GM21737 (cell line): ENCODE measurements at regions not wholly inside any gene's neighbourhood (a gene's known extent, or its start where the extent isn't known, plus 50 kb on each side); places are given as distances from the start of the nearest gene placed in this dataset.

Experiments used
- ATAC-seq: cut with Tn5 transposase; IDR thresholded peaks from one replicate; pipeline ENCODE4 v1.9.1; 2021; ENCODE audit warnings: mild to moderate bottlenecking, moderate library complexity; ENCODE audit not compliant: unreplicated experiment

DNA sequence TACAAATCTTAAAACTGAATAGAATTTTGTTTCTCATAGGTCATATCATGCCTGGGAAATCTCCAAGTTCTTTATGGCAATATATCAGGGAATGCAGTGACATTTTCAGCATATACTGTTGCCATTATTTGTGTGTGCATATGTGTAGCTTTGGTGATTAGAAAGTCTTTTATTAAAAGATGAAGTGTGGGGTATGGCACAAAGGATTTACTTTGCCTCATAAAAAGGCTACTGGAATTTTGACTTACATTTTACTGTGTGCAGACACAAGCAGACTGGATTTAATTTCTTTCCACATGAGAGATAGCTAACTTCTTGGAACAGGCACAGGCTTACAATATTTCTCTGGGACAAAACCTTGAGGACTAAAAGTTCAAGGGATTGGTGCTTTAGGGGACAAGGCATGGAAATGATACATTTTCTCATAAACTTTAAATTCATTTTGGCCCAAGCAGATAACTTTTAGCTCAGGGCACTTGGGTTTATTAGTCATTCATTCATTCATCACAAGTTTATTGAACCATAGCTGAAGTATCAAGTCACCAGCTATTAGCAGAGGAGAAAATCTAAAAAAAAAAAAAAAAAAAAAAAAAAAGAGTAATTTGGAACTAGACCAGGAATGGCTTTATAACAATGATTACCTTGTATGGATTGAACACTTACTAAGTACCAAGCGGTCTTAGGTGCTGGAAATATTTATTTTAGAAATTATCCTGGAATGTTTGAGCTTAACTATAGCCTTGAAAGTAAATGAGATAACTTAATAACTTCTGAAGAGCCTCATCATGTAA is 191.5 kb downstream of the SLIT2 start:
- no peak for ATAC-seq

- no peak for ATAC-seq
Measured at GRCh38 chr4:20444599-20445337, 193.1 kb downstream of the SLIT2 start.

DNA sequence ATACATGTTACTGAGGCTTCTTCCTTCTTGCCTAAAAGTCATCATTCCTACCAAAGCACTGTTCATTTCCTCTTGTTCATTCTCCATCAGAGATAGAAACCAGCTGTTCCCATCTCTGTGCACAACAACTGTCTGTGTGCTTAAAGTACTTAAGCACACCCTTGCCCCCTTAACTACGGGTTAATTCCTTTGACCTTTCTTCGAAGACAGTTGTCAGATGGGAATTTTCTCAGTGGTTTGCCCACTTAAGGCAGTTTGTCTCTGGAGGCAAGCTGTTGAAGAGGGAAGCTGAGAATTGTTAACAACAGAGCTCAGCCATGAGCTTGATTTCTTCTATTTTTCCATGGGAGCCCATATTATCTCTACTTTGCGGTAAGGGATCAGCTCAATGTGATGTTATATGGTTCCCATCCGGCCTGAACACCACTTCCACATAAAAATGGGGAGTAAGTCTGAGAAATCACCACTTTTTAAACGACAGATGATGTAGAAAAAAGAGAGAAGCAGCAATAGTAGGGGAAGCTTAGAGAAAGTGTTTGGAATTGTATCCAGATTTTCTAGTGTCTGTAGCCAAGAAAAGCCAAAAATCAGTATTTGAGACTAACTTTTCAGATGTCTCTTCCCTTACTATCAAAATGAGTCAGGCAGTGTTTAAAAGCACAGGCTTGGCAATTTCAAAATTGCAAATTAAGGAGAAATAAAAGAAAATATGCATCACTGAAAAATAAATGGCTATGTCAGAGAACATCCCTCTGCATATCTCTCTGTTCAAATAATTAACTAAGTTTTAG is 194.4 kb downstream of the SLIT2 start:
- no peak for ATAC-seq

- ATAC-seq, result no peak
Measured at GRCh38 chr4:20447103-20447502, 195.4 kb downstream of the SLIT2 start.

DNA sequence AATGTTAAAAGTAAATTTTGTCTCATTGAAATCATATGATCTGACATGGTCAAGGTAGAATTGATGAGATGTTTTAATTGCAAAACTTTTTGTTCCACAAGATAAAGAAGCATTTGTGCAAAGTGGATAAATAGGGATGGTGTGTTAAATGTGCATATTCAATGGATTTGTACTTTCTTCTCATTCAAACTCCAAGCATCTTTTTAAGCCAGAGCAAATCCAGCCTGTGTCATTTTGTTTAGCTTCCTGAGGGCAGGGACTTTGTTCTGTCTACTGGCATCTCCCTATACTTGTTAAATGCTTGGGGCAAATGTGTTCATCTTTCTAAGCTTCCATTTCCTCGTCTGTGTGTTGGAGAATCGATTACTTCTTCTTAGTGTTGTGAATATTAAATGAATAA is 200.3 kb downstream of the SLIT2 start:
- no peak for ATAC-seq

- no peak for ATAC-seq
Measured at GRCh38 chr4:20454515-20454914, 202.8 kb downstream of the SLIT2 start.

GRCh38 chr4:20456407-20456806 is 204.7 kb downstream of the SLIT2 start:
- no peak for ATAC-seq

DNA sequence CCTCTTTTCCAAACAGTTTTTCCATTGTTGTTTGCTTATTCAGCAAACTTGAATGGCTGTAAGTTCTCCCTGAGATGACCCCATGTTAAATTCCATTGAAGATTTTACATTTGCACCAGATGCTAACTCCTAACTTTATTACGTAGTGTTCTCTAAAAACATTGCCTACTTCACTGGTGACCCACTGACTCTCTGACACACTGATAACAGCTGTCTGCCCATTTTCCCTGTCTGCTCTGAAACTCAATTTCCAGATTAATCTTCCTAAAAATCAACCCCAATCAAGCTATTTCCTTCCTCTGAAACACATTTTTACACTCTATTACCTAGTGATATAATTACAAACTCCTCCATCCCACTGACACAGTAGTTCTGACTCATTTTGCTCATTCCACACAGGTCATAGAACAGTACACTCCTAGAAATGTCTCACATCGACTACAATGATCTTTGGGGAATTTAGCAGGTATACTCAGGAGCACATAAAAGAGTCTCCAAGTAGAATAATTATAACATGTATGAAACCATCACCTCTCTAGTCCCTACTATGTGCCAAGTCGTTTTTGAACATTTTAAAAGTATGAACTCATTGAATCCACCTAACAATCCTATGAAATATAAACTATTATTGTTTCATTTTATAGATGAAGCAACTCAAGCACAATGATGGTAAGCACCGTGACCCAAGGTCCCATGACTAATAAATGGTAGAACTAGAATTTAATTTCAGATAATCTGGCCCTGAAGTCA is 210.9 kb downstream of the SLIT2 start:
- ATAC-seq, result no peak

GRCh38 chr4:20463176-20463430 is 211.4 kb downstream of the SLIT2 start:
- no peak for ATAC-seq

DNA sequence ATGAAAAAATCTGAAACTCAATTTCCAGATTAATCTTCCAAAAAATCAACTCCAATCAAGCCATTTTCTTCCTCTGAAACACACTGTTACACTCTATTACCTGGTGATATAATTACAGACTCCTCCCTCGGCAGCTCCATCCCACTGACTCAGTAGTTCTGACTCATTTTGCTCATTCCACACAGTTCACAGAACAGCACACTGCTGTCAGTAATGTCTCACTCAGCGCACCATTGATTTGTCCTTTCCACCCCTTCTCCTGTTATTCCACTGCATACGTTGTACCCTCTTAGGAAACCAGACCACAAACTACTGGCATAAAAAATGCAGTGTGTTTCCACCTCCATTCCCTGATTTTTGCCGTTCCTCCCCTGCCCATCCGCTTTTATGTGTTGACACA is 212.7 kb downstream of the SLIT2 start:
- ATAC-seq, result no peak

DNA sequence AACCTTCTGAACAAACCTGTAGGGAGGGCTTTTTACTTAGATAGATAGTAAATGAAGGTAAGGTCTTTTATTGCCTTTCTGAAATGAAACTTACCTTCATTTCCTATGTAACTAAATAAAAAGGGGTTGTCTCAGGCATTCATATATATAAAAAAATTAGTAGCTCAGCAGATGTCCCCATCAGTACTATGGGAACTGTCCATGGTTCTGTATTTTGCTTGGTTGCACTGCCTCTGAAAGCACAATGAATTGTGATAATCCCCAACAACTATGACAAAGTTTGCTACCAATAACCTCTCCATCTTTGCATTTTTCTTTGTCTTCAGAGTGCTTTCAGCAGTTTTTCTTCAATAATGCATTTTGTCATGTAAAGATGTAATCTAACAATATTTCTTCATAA is 222.4 kb downstream of the SLIT2 start:
- ATAC-seq, result no peak

DNA sequence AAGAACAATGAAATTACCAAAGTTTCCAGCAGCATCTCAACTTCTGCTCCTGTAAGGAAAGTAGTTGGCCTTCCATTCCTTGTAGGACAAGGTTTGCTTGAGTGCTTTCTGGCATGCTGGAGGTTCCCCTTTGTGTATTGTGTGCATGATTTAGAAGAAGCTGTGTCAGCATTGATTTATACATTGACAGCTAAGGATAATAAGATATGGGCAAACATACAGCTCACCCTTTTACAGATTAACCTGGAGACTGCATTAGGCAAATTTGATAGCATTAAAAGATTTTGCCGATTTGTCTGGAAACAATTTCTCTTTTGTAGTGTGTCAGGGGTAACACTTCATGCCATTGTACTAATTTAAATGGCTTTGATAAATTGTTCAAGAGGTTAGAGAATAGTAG is 221.8 kb upstream of the PACRGL start:
- no peak for ATAC-seq

GRCh38 chr4:20480165-20480947 is 219.9 kb upstream of the PACRGL start:
- no peak for ATAC-seq

GRCh38 chr4:20483416-20483815 is 216.8 kb upstream of the PACRGL start:
- ATAC-seq, result no peak

DNA sequence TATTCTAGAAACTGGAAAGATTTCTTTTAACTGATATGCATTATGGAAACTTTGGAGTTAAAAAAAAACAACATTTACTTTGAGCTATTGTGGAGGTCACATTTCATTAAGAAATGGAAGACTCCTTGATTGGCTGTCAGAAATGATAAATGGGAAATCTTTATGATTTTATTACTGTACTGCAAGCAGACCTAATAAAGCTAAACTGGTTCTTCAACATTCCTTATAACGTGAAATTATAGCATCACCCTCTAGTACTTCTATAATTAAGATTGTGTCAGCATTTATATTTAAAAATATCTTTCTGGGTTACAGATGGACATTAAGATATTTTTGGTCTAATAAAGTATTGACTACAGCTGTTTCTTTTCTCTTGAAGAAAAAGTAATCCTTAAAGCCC is 213.8 kb upstream of the PACRGL start:
- no peak for ATAC-seq

DNA sequence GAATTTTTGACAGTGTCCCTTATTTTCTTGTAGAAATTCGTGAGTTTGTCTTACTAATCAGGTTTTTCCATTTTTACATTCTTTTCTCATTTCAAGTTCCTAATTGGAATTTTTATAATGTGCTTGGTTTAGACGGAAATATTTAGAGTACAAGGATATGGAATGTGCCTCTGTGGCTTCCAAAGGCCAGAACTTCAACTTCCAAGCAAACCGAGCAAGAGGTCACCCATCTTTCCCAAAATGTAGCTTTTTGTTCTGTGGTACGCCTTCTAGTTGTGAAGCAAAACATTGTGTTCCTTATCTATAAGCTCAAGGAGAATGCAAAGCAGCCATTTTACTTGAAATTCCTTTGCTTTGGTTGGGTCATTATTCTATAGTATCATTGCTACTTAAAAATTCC is 212.8 kb upstream of the PACRGL start:
- no peak for ATAC-seq

DNA sequence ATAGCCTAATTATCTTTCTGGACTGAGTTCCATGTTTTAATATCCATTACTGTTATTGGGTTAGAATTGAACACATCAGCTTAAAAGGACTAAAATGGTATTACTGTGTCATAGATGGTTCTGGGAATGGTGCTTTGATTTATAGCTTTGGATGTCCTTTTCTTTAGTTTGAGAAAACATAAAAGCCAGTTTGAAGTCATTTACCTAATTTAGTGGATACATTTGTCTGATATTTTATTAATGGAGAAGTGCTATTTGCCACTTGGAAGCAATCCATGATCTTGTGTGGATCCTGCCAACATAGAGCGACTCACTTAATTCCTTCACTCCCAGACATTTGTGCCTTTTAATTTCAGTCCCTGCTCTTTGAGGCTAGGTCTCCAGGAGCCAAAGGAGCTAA is 212.4 kb upstream of the PACRGL start:
- ATAC-seq, result no peak

- ATAC-seq, result no peak
Measured at GRCh38 chr4:20490734-20491133, 209.5 kb upstream of the PACRGL start.

- ATAC-seq, result no peak
Measured at GRCh38 chr4:20493761-20494353, 206.4 kb upstream of the PACRGL start.

DNA sequence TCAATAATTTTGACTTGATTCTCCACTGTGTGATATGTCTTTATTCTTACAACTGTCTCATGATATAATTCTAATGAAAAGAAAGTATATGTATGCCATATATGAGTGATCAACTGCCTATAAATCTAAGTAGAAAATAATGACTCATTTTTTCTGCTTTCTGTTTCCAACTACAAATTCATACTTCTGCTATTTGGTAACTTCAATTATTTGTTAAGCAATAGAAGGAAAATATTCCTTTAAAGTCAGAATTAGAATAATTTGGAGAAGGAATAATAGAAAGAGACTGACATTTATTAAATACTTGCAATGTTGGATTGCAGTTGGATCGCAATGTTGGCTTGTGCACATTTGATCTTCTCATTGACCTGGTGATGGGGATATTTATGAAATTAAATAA is 204.2 kb upstream of the PACRGL start:
- ATAC-seq, result no peak
